ENCODE measurements at regions not wholly inside any gene's neighbourhood (a gene's known extent, or its start where the extent isn't known, plus 50 kb on each side); places are given as distances from the start of the nearest gene placed in this dataset.
"Not testable (repeated sequence)": the region's sequence is repeated elsewhere in the genome, so short reads cannot be mapped to it uniquely, and the experiment has no call there.

DNA sequence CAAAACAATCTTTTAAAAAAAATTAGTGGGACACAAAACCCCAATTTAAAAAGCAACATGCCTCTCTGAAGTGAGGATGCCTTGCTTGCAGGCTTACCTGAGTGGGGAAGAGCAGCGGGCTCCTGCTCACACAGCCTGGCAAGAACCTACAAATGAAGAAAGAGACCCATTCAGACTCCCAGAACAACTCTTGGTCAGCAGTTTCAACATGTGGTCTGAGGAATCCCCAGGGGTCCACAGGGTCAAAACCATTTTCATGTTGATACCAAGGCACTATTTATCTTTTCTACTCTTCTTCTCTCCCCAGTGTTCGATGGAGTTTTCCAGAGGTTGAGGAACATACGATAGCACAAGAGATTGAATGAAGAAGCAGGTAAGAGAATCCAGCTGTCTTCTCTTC is 55.9 kb downstream of the SIPA1L2 start:
- no peaks in the 10 kb centered on the region for H3K36me3 Mint-ChIP-seq (ENCODE audit: insufficient read depth, unreplicated experiment)
- no TSS peak for BruUV-seq (replicated peaks)
- intact Hi-C loops (cut with micrococcal nuclease) = loop anchor here (2.0 kb wide), 1 partner anchor 47 kb away; no protein-coding TSS in a partner anchor
- ChIA-PET CTCF (interaction anchor here (0.9 to 1.4 kb wide), 2 partner anchors 11 to 53 kb away, joined by 3 to 6 read pairs; no protein-coding TSS in a partner anchor), POLR2A (interaction anchor here (0.9 to 2.3 kb wide), 7 partner anchors 10 to 151 kb away, joined by 3 to 14 read pairs (median 5); partner anchors contain the start of gene SIPA1L2)
- TF ChIP-seq, protein P1, sequence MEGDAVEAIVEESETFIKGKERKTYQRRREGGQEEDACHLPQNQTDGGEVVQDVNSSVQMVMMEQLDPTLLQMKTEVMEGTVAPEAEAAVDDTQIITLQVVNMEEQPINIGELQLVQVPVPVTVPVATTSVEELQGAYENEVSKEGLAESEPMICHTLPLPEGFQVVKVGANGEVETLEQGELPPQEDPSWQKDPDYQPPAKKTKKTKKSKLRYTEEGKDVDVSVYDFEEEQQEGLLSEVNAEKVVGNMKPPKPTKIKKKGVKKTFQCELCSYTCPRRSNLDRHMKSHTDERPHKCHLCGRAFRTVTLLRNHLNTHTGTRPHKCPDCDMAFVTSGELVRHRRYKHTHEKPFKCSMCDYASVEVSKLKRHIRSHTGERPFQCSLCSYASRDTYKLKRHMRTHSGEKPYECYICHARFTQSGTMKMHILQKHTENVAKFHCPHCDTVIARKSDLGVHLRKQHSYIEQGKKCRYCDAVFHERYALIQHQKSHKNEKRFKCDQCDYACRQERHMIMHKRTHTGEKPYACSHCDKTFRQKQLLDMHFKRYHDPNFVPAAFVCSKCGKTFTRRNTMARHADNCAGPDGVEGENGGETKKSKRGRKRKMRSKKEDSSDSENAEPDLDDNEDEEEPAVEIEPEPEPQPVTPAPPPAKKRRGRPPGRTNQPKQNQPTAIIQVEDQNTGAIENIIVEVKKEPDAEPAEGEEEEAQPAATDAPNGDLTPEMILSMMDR (IDR thresholded peaks at IDR 0.05; ENCODE audit: unreplicated experiment) = no peak
- H3K9me3 Mint-ChIP-seq (ENCODE audit: unreplicated experiment) = no peaks in the 10 kb centered on the region
- H3K4me1 Mint-ChIP-seq (ENCODE audit: insufficient read depth, unreplicated experiment) = peaks cover 27% of the 10 kb centered on the region
- no peak for DNase-seq (ENCODE audit: unreplicated experiment)
- H3K27ac Mint-ChIP-seq (ENCODE audit: low read depth, unreplicated experiment) = peak overlapping the region; percentile 83
- H3K27me3 Mint-ChIP-seq (ENCODE audit: insufficient read depth, unreplicated experiment) = no peaks in the 10 kb centered on the region
- H3K4me3 Mint-ChIP-seq (ENCODE audit: unreplicated experiment) = no peak overlapping the region

DNA sequence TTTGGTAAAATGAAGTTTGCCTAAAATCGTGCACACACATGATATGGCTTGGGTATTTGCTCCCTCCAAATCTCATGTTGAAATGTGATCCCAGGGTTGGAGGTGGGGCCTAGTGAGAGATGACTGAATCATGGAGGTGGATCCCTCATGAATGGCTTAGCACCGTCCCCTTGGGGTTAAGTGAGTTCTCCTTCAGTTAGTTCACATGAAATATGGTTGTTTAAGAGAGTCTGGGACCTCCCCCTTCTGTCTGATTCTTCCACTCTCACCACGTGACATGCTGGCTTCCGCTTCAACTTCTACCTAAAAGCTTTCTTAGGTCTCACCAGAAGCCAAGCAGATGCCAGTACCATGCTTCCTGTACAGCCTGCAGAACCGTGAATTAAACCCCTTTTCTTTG is 58.4 kb downstream of the SIPA1L2 start:
- no peaks in the 10 kb centered on the region for H3K27me3 Mint-ChIP-seq (ENCODE audit: insufficient read depth, unreplicated experiment)
- ChIA-PET CTCF (no interaction called here), POLR2A (interaction anchor here (0.8 kb wide), 1 partner anchor 26 kb away, joined by 4 read pairs; no protein-coding TSS in a partner anchor)
- no peak overlapping the region for H3K27ac Mint-ChIP-seq (ENCODE audit: low read depth, unreplicated experiment)
- intact Hi-C loops (cut with micrococcal nuclease) = no loop called here
- TF ChIP-seq, protein P1 (IDR thresholded peaks at IDR 0.05; ENCODE audit: unreplicated experiment) = no peak
- TSS peak; percentile 5 for BruUV-seq (replicated peaks)
- no peaks in the 10 kb centered on the region for H3K9me3 Mint-ChIP-seq (ENCODE audit: unreplicated experiment)
- peak; percentile 87 for DNase-seq (ENCODE audit: unreplicated experiment)
- H3K4me1 Mint-ChIP-seq (ENCODE audit: insufficient read depth, unreplicated experiment) = peaks cover 38% of the 10 kb centered on the region
- H3K4me3 Mint-ChIP-seq (ENCODE audit: unreplicated experiment) = no peak overlapping the region
- no peaks in the 10 kb centered on the region for H3K36me3 Mint-ChIP-seq (ENCODE audit: insufficient read depth, unreplicated experiment)

DNA sequence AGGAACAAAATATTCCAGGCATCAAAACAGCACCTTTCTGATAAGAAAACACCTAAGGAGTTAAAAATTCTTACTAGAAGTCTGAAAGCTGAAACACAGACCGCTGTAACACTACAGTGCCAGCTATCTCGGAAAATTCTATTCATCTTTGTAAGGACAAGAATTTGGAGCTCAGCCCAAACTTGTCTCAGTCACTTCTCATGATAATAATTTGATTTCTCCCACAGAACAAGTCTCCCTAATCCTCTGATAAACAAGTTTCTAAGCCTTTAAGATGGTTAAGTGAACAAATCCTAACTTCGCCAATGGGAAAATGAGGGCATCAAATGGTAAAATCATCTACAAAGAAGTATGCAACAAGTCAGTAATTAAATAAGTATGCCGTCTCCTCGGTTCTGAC is 59.9 kb downstream of the SIPA1L2 start:
- intact Hi-C loops (cut with micrococcal nuclease) = no loop called here
- Mint-ChIP-seq H3K4me3 (ENCODE audit: unreplicated experiment) (no peak overlapping the region), H3K27me3 (ENCODE audit: insufficient read depth, unreplicated experiment) (no peaks in the 10 kb centered on the region), H3K36me3 (ENCODE audit: insufficient read depth, unreplicated experiment) (peaks cover under 1% of the 10 kb centered on the region), H3K27ac (ENCODE audit: low read depth, unreplicated experiment) (no peak overlapping the region), H3K4me1 (ENCODE audit: insufficient read depth, unreplicated experiment) (peaks cover 29% of the 10 kb centered on the region), H3K9me3 (ENCODE audit: unreplicated experiment) (no peaks in the 10 kb centered on the region)
- TF ChIP-seq, protein P1 (IDR thresholded peaks at IDR 0.05; ENCODE audit: unreplicated experiment) = no peak
- no peak for DNase-seq (ENCODE audit: unreplicated experiment)
- ChIA-PET POLR2A (interaction anchor here (0.5 to 1.1 kb wide), 5 partner anchors 10 to 665 kb away, joined by 3 to 6 read pairs (median 4); no protein-coding TSS in a partner anchor), CTCF (interaction anchor here (0.6 to 1.4 kb wide), 3 partner anchors 10 to 46 kb away, joined by 3 to 4 read pairs (median 3); no protein-coding TSS in a partner anchor)
- no TSS peak for BruUV-seq (replicated peaks)

DNA sequence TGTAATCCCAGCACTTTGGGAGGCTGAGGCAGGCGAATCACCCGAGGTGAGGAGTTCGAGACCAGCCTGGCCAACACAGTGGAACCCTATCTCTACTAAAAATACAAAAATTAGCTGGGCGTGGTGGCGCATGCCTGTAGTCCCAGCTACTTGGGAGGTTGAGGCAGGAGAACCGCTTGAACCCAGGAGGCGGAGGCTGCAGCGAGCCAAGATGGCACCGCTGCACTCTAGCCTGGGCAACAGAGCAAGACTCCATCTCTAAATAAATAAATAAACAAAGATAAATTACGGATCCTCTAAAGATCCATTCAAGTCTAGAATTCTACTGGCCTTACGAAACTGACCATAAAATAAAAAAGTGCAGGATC is 60.4 kb downstream of the SIPA1L2 start:
- BruUV-seq (replicated peaks); H3K27ac Mint-ChIP-seq (ENCODE audit: low read depth, unreplicated experiment); H3K9me3 Mint-ChIP-seq (ENCODE audit: unreplicated experiment); intact Hi-C loops (cut with micrococcal nuclease); POLR2A ChIA-PET; H3K27me3 Mint-ChIP-seq (ENCODE audit: insufficient read depth, unreplicated experiment); H3K4me3 Mint-ChIP-seq (ENCODE audit: unreplicated experiment); DNase-seq (ENCODE audit: unreplicated experiment); H3K36me3 Mint-ChIP-seq (ENCODE audit: insufficient read depth, unreplicated experiment): not testable (repeated sequence)
- H3K4me1 Mint-ChIP-seq (ENCODE audit: insufficient read depth, unreplicated experiment) = peaks cover 24% of the 10 kb centered on the region
- CTCF ChIA-PET = interaction anchor here (0.6 to 1.4 kb wide), 2 partner anchors 10 to 26 kb away, joined by 3 read pairs; no protein-coding TSS in a partner anchor

All from MCF 10A (cell line).